Stimulated activated CD4-positive, alpha-beta T cell treated with anti-CD3 and anti-CD28 coated beads, Interleukin-15, amount 100 ng/mL, for 1 hour (primary cell): ENCODE measurements at regions not wholly inside any gene's neighbourhood (a gene's known extent, or its start where the extent isn't known, plus 50 kb on each side); places are given as distances from the start of the nearest gene placed in this dataset.
"Not testable (repeated sequence)": the region's sequence is repeated elsewhere in the genome, so short reads cannot be mapped to it uniquely, and the experiment has no call there.

Experiments used
- DNase-seq, 2 donors: peaks; one replicate each; pipeline ENCODE4 v3.0.0-alpha.2; 2020; ENCODE audit warnings: low read depth in 1 of 2, low spot score in 1 of 2

GRCh38 chr1:148386617-148387016, 96.5 kb downstream of the PPIAL4G start:
- DNase-seq = no peak

GRCh38 chr1:148386031-148386398, 97.1 kb downstream of the PPIAL4G start:
- not testable (repeated sequence) for DNase-seq

GRCh38 chr1:148385371-148386030, 97.6 kb downstream of the PPIAL4G start:
- no peak for DNase-seq

GRCh38 chr1:148383966-148384365, 99.1 kb downstream of the PPIAL4G start:
- no peak for DNase-seq

GRCh38 chr1:148379697-148380096, 103.4 kb downstream of the PPIAL4G start:
- no peak for DNase-seq

GRCh38 chr1:148379170-148379500, 104.0 kb downstream of the PPIAL4G start:
- no peak for DNase-seq

GRCh38 chr1:148377992-148378391, 105.1 kb downstream of the PPIAL4G start:
- DNase-seq = not testable (repeated sequence)

- not testable (repeated sequence) for DNase-seq
Observed at GRCh38 chr1:148377045-148377444, 106.1 kb downstream of the PPIAL4G start.

- no peak for DNase-seq
Observed at GRCh38 chr1:148374101-148374500, 109.0 kb downstream of the PPIAL4G start.

- no peak for DNase-seq
Observed at GRCh38 chr1:148373192-148373925, 109.7 kb downstream of the PPIAL4G start.

- DNase-seq = peak in 1 of 2 donors; percentile 25
Observed at GRCh38 chr1:148372731-148373130, 110.4 kb downstream of the PPIAL4G start.

- DNase-seq = not testable (repeated sequence)
Observed at GRCh38 chr1:148372051-148372726, 110.9 kb downstream of the PPIAL4G start.

GRCh38 chr1:148371551-148371994, 111.5 kb downstream of the PPIAL4G start:
- peak; percentile 16 to 58 for DNase-seq

GRCh38 chr1:148370661-148371060, 112.4 kb downstream of the PPIAL4G start:
- not testable (repeated sequence) for DNase-seq

GRCh38 chr1:148367596-148367995, 115.5 kb downstream of the PPIAL4G start:
- no peak for DNase-seq

GRCh38 chr1:148366136-148366753, 116.9 kb downstream of the PPIAL4G start:
- not testable (repeated sequence) for DNase-seq

- not testable (repeated sequence) for DNase-seq
Observed at GRCh38 chr1:148365151-148365550, 118.0 kb downstream of the PPIAL4G start.

- not testable (repeated sequence) for DNase-seq
Observed at GRCh38 chr1:148363979-148364378, 119.1 kb downstream of the PPIAL4G start.

- DNase-seq = no peak
Observed at GRCh38 chr1:148363439-148363810, 119.7 kb downstream of the PPIAL4G start.

GRCh38 chr1:148362626-148363438, 120.3 kb downstream of the PPIAL4G start:
- DNase-seq = peak in 1 of 2 donors; percentile 34

GRCh38 chr1:148362216-148362611, 120.9 kb downstream of the PPIAL4G start:
- no peak for DNase-seq
